Keratinocyte (primary cell): ENCODE measurements at regions not wholly inside any gene's neighbourhood (a gene's known extent, or its start where the extent isn't known, plus 50 kb on each side); places are given as distances from the start of the nearest gene placed in this dataset.

Experiments used
- DNase-seq: peaks from one replicate; pipeline ENCODE4 v3.0.0-alpha.2; 2011; ENCODE audit warnings: low read depth, missing footprints, low spot score
- FAIRE-seq: peaks from 2 replicates; lab custom pipeline; 2011; peaks lifted over from hg19 to GRCh38; lab: Jason Lieb, UNC
- H2AFZ ChIP-seq: 2 replicates; pipeline ENCODE4 v1.6.0; 2012; ENCODE audit warnings: low read length, control low read depth, inconsistent platforms; ENCODE audit not compliant: control insufficient read depth
- H3K27ac ChIP-seq: 2 replicates; pipeline ENCODE4 v1.5.1; 2011; ENCODE audit warnings: low read length; ENCODE audit not compliant: control insufficient read depth, insufficient read depth
- H3K27me3 ChIP-seq: 3 replicates; pipeline ENCODE4 v1.6.0; 2011; ENCODE audit warnings: low read length; ENCODE audit not compliant: control insufficient read depth, insufficient read depth; ENCODE audit errors: extremely low read depth
- H3K36me3 ChIP-seq, 2 experiments: 2 replicates in 1 of 2; 3 replicates in 1 of 2; pipeline ENCODE4 v1.5.1; 2011; ENCODE audit warnings: low read length in 2 of 2, mild to moderate bottlenecking in 1 of 2; ENCODE audit not compliant: control insufficient read depth in 2 of 2, insufficient read depth in 2 of 2; ENCODE audit errors: extremely low read depth in 1 of 2
- H3K4me1 ChIP-seq: 3 replicates; pipeline ENCODE4 v1.5.1; 2011; ENCODE audit warnings: low read length; ENCODE audit not compliant: control insufficient read depth, insufficient read depth; ENCODE audit errors: extremely low read depth
- H3K4me2 ChIP-seq: 3 replicates; pipeline ENCODE4 v1.6.0; 2011; ENCODE audit warnings: low read depth, low read length; ENCODE audit not compliant: control insufficient read depth, insufficient read depth; ENCODE audit errors: extremely low read depth
- H3K4me3 ChIP-seq, 3 experiments: fragments of 200-600 bp in 1 of 3; sonication (generic) in 1 of 3; 2 replicates in 2 of 3; 3 replicates in 1 of 3; pipeline ENCODE4 v1.5.1; 2011 to 2016; ENCODE audit warnings: low read length in 3 of 3, mild to moderate bottlenecking in 3 of 3, control low read depth in 2 of 3, inconsistent platforms in 1 of 3, low read depth in 1 of 3, mixed read lengths in 1 of 3, mixed run types in 1 of 3, moderate library complexity in 1 of 3; ENCODE audit not compliant: control insufficient read depth in 2 of 3, insufficient read depth in 2 of 3; ENCODE audit errors: extremely low read depth in 1 of 3
- H3K79me2 ChIP-seq: 2 replicates; pipeline ENCODE4 v1.6.0; 2012; ENCODE audit warnings: low read length; ENCODE audit not compliant: control insufficient read depth, insufficient read depth
- H3K9ac ChIP-seq: 3 replicates; pipeline ENCODE4 v1.6.0; 2011; ENCODE audit warnings: low read length; ENCODE audit not compliant: control insufficient read depth, insufficient read depth; ENCODE audit errors: extremely low read depth
- H3K9me1 ChIP-seq: 3 replicates; pipeline ENCODE4 v1.6.0; 2011; ENCODE audit warnings: low read length; ENCODE audit not compliant: control insufficient read depth, insufficient read depth; ENCODE audit errors: extremely low read depth
- H3K9me3 ChIP-seq: 2 replicates; pipeline ENCODE4 v1.5.1; 2012; ENCODE audit warnings: low read depth, low read length; ENCODE audit not compliant: control insufficient read depth
- H4K20me1 ChIP-seq: 3 replicates; pipeline ENCODE4 v1.6.0; 2011; ENCODE audit warnings: low read length; ENCODE audit not compliant: control insufficient read depth, insufficient read depth; ENCODE audit errors: extremely low read depth
- EZH2 ChIP-seq: IDR thresholded peaks from one replicate; pipeline ENCODE4 v1.6.1; 2012; ENCODE audit warnings: inconsistent platforms, mild to moderate bottlenecking, low read length, moderate library complexity
- dilution Hi-C: fragments of 300-500 bp; cut with MboI; formaldehyde crosslinking; loops from one replicate; pipeline ENCODE4 v1.7.0; 2020; ENCODE audit warnings: low sequenced_read_pairs; ENCODE audit not compliant: extremely low pct_ligation_motif_present
- TF ChIP-seq, protein P1 (sequence below), 3 experiments: IDR thresholded peaks in 1 of 3; conservative IDR thresholded peaks in 1 of 3; optimal IDR thresholded peaks in 1 of 3; 2 replicates in 2 of 3; 3 replicates in 1 of 3; pipeline versions ENCODE3 to v1.5.1; 2011; ENCODE audit warnings: low read length in 3 of 3, mild to moderate bottlenecking in 3 of 3, moderate library complexity in 2 of 3, control low read depth in 1 of 3, inconsistent platforms in 1 of 3; ENCODE audit not compliant: insufficient read depth in 2 of 3; ENCODE audit errors: extremely low read depth in 1 of 3

- dilution Hi-C loops, result no loop called here
- FAIRE-seq (no peak), DNase-seq (no peak)
- peaks cover 5% of the 10 kb centered on the region for H3K4me1 ChIP-seq
- TF ChIP-seq EZH2, result no peak
- TF ChIP-seq, protein P1, sequence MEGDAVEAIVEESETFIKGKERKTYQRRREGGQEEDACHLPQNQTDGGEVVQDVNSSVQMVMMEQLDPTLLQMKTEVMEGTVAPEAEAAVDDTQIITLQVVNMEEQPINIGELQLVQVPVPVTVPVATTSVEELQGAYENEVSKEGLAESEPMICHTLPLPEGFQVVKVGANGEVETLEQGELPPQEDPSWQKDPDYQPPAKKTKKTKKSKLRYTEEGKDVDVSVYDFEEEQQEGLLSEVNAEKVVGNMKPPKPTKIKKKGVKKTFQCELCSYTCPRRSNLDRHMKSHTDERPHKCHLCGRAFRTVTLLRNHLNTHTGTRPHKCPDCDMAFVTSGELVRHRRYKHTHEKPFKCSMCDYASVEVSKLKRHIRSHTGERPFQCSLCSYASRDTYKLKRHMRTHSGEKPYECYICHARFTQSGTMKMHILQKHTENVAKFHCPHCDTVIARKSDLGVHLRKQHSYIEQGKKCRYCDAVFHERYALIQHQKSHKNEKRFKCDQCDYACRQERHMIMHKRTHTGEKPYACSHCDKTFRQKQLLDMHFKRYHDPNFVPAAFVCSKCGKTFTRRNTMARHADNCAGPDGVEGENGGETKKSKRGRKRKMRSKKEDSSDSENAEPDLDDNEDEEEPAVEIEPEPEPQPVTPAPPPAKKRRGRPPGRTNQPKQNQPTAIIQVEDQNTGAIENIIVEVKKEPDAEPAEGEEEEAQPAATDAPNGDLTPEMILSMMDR (optimal IDR thresholded peaks at IDR 0.05 in 1 of 3, IDR thresholded peaks at IDR 0.05 in 1 of 3, conservative IDR thresholded peaks at IDR 0.05 in 1 of 3; ENCODE audit: extremely low read depth in 1 of 3, insufficient read depth in 2 of 3, low read length in 3 of 3), result no peak
- no peaks in the 10 kb centered on the region for H3K27me3 ChIP-seq
- no peaks in the 10 kb centered on the region for H4K20me1 ChIP-seq
- no peaks in the 10 kb centered on the region for H3K79me2 ChIP-seq
- H2AFZ ChIP-seq, result no peak overlapping the region
- H3K27ac ChIP-seq, result no peak overlapping the region
- no peaks in the 10 kb centered on the region for H3K9me1 ChIP-seq
- H3K36me3 ChIP-seq, result no peaks in the 10 kb centered on the region
- no peaks in the 10 kb centered on the region for H3K9me3 ChIP-seq
- H3K4me2 ChIP-seq, result no peak overlapping the region
- no peak overlapping the region for H3K9ac ChIP-seq
- H3K4me3 ChIP-seq, result no peak overlapping the region
Measured at GRCh38 chr1:111561328-111561727, 57.9 kb upstream of the ADORA3 start.

GRCh38 chr1:111563619-111564018 is 56.0 kb upstream of the RAP1A start:
- Histone ChIP-seq H3K36me3 (no peaks in the 10 kb centered on the region), H4K20me1 (no peaks in the 10 kb centered on the region), H3K27ac (no peak overlapping the region), H3K4me2 (no peak overlapping the region), H3K4me3 (no peak overlapping the region), H3K4me1 (peaks cover 5% of the 10 kb centered on the region), H3K79me2 (no peaks in the 10 kb centered on the region), H3K9me1 (no peaks in the 10 kb centered on the region), H3K9ac (no peak overlapping the region), H2AFZ (no peak overlapping the region), H3K27me3 (no peaks in the 10 kb centered on the region), H3K9me3 (no peaks in the 10 kb centered on the region)
- TF ChIP-seq, protein P1 (optimal IDR thresholded peaks at IDR 0.05 in 1 of 3, IDR thresholded peaks at IDR 0.05 in 1 of 3, conservative IDR thresholded peaks at IDR 0.05 in 1 of 3; ENCODE audit: extremely low read depth in 1 of 3, insufficient read depth in 2 of 3, low read length in 3 of 3), result no peak
- no peak for TF ChIP-seq EZH2
- FAIRE-seq, result no peak
- no peak for DNase-seq
- dilution Hi-C loops, result no loop called here
